ENCODE measurements at regions not wholly inside any gene's neighbourhood (a gene's known extent, or its start where the extent isn't known, plus 50 kb on each side); places are given as distances from the start of the nearest gene placed in this dataset.

GRCh38 chr11:29324328-29324727 lies 692.5 kb downstream of the KCNA4 start:
- DNase-seq: no peak
- Mint-ChIP-seq H3K4me3 (no peak overlapping the region), H3K36me3 (no peaks in the 10 kb centered on the region), H3K27ac (no peak overlapping the region), H3K27me3 (no peaks in the 10 kb centered on the region), H3K9me3 (peaks cover 6% of the 10 kb centered on the region), H3K4me1 (ENCODE audit: low read depth) (no peaks in the 10 kb centered on the region)
- ChIA-PET POLR2A (no interaction called here), CTCF (no interaction called here)
- intact Hi-C loops (cut with micrococcal nuclease): no loop called here

GRCh38 chr11:29321293-29322132 lies 695.3 kb downstream of the KCNA4 start:
- H3K36me3 Mint-ChIP-seq: no peaks in the 10 kb centered on the region
- intact Hi-C loops (cut with micrococcal nuclease): no loop called here
- H3K4me3 Mint-ChIP-seq: no peak overlapping the region
- CTCF ChIA-PET: no interaction called here
- DNase-seq: no peak
- no peaks in the 10 kb centered on the region for H3K4me1 Mint-ChIP-seq (ENCODE audit: low read depth)
- H3K27me3 Mint-ChIP-seq: no peaks in the 10 kb centered on the region
- POLR2A ChIA-PET: no interaction called here
- H3K9me3 Mint-ChIP-seq: peaks cover 7% of the 10 kb centered on the region
- H3K27ac Mint-ChIP-seq: no peak overlapping the region

GRCh38 chr11:29320196-29320595 lies 696.6 kb downstream of the KCNA4 start:
- CTCF ChIA-PET: no interaction called here
- intact Hi-C loops (cut with micrococcal nuclease): no loop called here
- H3K27ac Mint-ChIP-seq: no peak overlapping the region
- POLR2A ChIA-PET: no interaction called here
- H3K4me1 Mint-ChIP-seq (ENCODE audit: low read depth): no peaks in the 10 kb centered on the region
- DNase-seq: no peak
- no peaks in the 10 kb centered on the region for H3K27me3 Mint-ChIP-seq
- H3K36me3 Mint-ChIP-seq: no peaks in the 10 kb centered on the region
- H3K4me3 Mint-ChIP-seq: no peak overlapping the region
- H3K9me3 Mint-ChIP-seq: peaks cover 9% of the 10 kb centered on the region

- Mint-ChIP-seq H3K27me3 (no peaks in the 10 kb centered on the region), H3K4me3 (no peak overlapping the region), H3K27ac (no peak overlapping the region), H3K36me3 (no peaks in the 10 kb centered on the region), H3K4me1 (ENCODE audit: low read depth) (no peaks in the 10 kb centered on the region), H3K9me3 (peaks cover 10% of the 10 kb centered on the region)
- DNase-seq: no peak
- ChIA-PET CTCF (no interaction called here), POLR2A (no interaction called here)
- intact Hi-C loops (cut with micrococcal nuclease): no loop called here
Measured at GRCh38 chr11:29319210-29319609, 697.6 kb downstream of the KCNA4 start.

- DNase-seq: no peak
- CTCF ChIA-PET: no interaction called here
- H3K36me3 Mint-ChIP-seq: no peaks in the 10 kb centered on the region
- no peaks in the 10 kb centered on the region for H3K27me3 Mint-ChIP-seq
- POLR2A ChIA-PET: no interaction called here
- no peak overlapping the region for H3K4me3 Mint-ChIP-seq
- H3K27ac Mint-ChIP-seq: no peak overlapping the region
- intact Hi-C loops (cut with micrococcal nuclease): no loop called here
- peaks cover 8% of the 10 kb centered on the region for H3K9me3 Mint-ChIP-seq
- H3K4me1 Mint-ChIP-seq (ENCODE audit: low read depth): no peaks in the 10 kb centered on the region
Measured at GRCh38 chr11:29318134-29318845, 698.5 kb downstream of the KCNA4 start.

- Mint-ChIP-seq H3K36me3 (no peaks in the 10 kb centered on the region), H3K27me3 (no peaks in the 10 kb centered on the region), H3K9me3 (peaks cover 8% of the 10 kb centered on the region), H3K4me3 (no peak overlapping the region), H3K27ac (no peak overlapping the region), H3K4me1 (ENCODE audit: low read depth) (no peaks in the 10 kb centered on the region)
- intact Hi-C loops (cut with micrococcal nuclease): no loop called here
- CTCF ChIA-PET: no interaction called here
- no peak for DNase-seq
- POLR2A ChIA-PET: no interaction called here
Measured at GRCh38 chr11:29317694-29318093, 699.1 kb downstream of the KCNA4 start.

GRCh38 chr11:29315275-29315674 lies 701.6 kb downstream of the KCNA4 start:
- H3K9me3 Mint-ChIP-seq: peaks cover 8% of the 10 kb centered on the region
- H3K36me3 Mint-ChIP-seq: no peaks in the 10 kb centered on the region
- H3K4me1 Mint-ChIP-seq (ENCODE audit: low read depth): no peaks in the 10 kb centered on the region
- DNase-seq: no peak
- ChIA-PET CTCF (no interaction called here), POLR2A (no interaction called here)
- intact Hi-C loops (cut with micrococcal nuclease): no loop called here
- H3K4me3 Mint-ChIP-seq: no peak overlapping the region
- H3K27me3 Mint-ChIP-seq: no peaks in the 10 kb centered on the region
- H3K27ac Mint-ChIP-seq: no peak overlapping the region

GRCh38 chr11:29314211-29314610 lies 702.6 kb downstream of the KCNA4 start:
- ChIA-PET CTCF (no interaction called here), POLR2A (no interaction called here)
- intact Hi-C loops (cut with micrococcal nuclease): no loop called here
- Mint-ChIP-seq H3K4me3 (no peak overlapping the region), H3K36me3 (no peaks in the 10 kb centered on the region), H3K4me1 (ENCODE audit: low read depth) (no peaks in the 10 kb centered on the region), H3K9me3 (peaks cover 12% of the 10 kb centered on the region), H3K27ac (no peak overlapping the region), H3K27me3 (no peaks in the 10 kb centered on the region)
- no peak for DNase-seq

GRCh38 chr11:29312812-29313211 lies 704.0 kb downstream of the KCNA4 start:
- intact Hi-C loops (cut with micrococcal nuclease): no loop called here
- H3K4me3 Mint-ChIP-seq: no peak overlapping the region
- peaks cover 8% of the 10 kb centered on the region for H3K9me3 Mint-ChIP-seq
- ChIA-PET CTCF (no interaction called here), POLR2A (no interaction called here)
- no peaks in the 10 kb centered on the region for H3K27me3 Mint-ChIP-seq
- no peak overlapping the region for H3K27ac Mint-ChIP-seq
- H3K4me1 Mint-ChIP-seq (ENCODE audit: low read depth): no peaks in the 10 kb centered on the region
- no peaks in the 10 kb centered on the region for H3K36me3 Mint-ChIP-seq
- DNase-seq: no peak

- no peak for DNase-seq
- no peak overlapping the region for H3K27ac Mint-ChIP-seq
- H3K36me3 Mint-ChIP-seq: no peaks in the 10 kb centered on the region
- ChIA-PET POLR2A (no interaction called here), CTCF (no interaction called here)
- intact Hi-C loops (cut with micrococcal nuclease): no loop called here
- H3K27me3 Mint-ChIP-seq: no peaks in the 10 kb centered on the region
- H3K4me1 Mint-ChIP-seq (ENCODE audit: low read depth): no peaks in the 10 kb centered on the region
- H3K9me3 Mint-ChIP-seq: peaks cover 9% of the 10 kb centered on the region
- H3K4me3 Mint-ChIP-seq: no peak overlapping the region
Measured at GRCh38 chr11:29310725-29311342, 706.0 kb downstream of the KCNA4 start.

GRCh38 chr11:29309992-29310391 lies 706.8 kb downstream of the KCNA4 start:
- intact Hi-C loops (cut with micrococcal nuclease): no loop called here
- Mint-ChIP-seq H3K9me3 (peaks cover 6% of the 10 kb centered on the region), H3K36me3 (no peaks in the 10 kb centered on the region), H3K27ac (no peak overlapping the region), H3K27me3 (no peaks in the 10 kb centered on the region), H3K4me3 (no peak overlapping the region), H3K4me1 (ENCODE audit: low read depth) (no peaks in the 10 kb centered on the region)
- no peak for DNase-seq
- POLR2A ChIA-PET: no interaction called here
- CTCF ChIA-PET: no interaction called here

- H3K36me3 Mint-ChIP-seq: no peaks in the 10 kb centered on the region
- POLR2A ChIA-PET: no interaction called here
- intact Hi-C loops (cut with micrococcal nuclease): no loop called here
- peaks cover 17% of the 10 kb centered on the region for H3K9me3 Mint-ChIP-seq
- no peak for DNase-seq
- H3K27ac Mint-ChIP-seq: no peak overlapping the region
- no peak overlapping the region for H3K4me3 Mint-ChIP-seq
- H3K27me3 Mint-ChIP-seq: no peaks in the 10 kb centered on the region
- H3K4me1 Mint-ChIP-seq (ENCODE audit: low read depth): no peaks in the 10 kb centered on the region
- CTCF ChIA-PET: no interaction called here
Measured at GRCh38 chr11:29306527-29306926, 710.3 kb downstream of the KCNA4 start.
